GM13976 (cell line): ENCODE measurements at regions not wholly inside any gene's neighbourhood (a gene's known extent, or its start where the extent isn't known, plus 50 kb on each side); places are given as distances from the start of the nearest gene placed in this dataset.

Source experiments
- DNase-seq: peaks from one replicate; pipeline ENCODE4 v3.0.0; 2012; ENCODE audit warnings: low spot score
- in situ Hi-C: fragments of 300-500 bp; cut with MboI; formaldehyde crosslinking; loops from one replicate; pipeline ENCODE4 v1.12.0; 2022; ENCODE audit warnings: low sequenced_read_pairs, mixed read lengths, inconsistent platforms; ENCODE audit not compliant: unreplicated experiment
- TF ChIP-seq, protein P1 (sequence below): IDR thresholded peaks from 2 replicates; pipeline ENCODE4 v1.5.1; 2012; ENCODE audit warnings: borderline replicate concordance, mild to moderate bottlenecking; ENCODE audit not compliant: insufficient read depth; ENCODE audit errors: extremely low read depth, missing control alignments, control extremely low read depth

DNA sequence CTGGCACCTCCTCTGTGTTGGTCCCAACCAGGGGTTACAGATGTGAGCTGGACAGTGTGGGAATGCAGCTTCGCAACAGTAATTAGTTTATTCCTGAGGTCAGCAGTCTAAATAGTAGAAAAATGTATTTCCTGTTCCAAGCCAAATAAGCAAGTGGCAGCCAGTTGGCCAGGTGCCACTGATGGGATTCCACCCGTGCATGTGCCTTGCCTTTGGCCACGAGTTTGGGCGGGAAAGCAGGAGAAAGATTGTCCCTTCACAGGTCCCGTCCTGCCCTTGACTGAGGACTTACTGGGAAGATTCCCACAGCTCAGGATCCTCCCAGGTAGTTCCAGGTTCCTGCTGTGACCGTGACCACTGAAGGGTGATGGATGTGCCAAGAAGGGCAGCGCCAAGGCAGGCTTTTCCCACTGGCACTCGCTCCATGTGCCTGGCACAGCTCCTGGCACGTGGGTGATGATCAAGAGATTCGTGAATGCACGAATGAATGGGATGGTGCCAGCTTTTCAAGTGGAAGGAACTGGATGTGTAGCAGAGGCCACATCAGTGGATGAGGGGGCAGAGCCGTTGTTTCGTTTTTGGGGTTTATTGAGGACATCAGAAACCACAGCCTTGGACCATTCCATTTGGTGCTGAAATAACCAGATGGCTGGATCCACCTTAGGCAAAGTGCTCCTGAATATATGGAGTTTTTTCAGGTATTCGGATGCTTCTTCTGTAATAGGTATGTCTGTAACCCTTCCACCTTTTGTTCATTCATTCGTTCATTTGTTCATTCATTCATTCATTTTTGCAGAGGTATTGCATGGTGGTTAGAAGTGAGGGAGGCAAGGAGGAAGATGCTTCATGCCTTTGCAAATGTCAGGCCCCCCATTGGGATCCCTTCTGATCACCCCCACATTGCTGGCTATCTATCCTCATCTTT, 62.4 kb upstream of the WNT4 start:
- TF ChIP-seq, protein P1, sequence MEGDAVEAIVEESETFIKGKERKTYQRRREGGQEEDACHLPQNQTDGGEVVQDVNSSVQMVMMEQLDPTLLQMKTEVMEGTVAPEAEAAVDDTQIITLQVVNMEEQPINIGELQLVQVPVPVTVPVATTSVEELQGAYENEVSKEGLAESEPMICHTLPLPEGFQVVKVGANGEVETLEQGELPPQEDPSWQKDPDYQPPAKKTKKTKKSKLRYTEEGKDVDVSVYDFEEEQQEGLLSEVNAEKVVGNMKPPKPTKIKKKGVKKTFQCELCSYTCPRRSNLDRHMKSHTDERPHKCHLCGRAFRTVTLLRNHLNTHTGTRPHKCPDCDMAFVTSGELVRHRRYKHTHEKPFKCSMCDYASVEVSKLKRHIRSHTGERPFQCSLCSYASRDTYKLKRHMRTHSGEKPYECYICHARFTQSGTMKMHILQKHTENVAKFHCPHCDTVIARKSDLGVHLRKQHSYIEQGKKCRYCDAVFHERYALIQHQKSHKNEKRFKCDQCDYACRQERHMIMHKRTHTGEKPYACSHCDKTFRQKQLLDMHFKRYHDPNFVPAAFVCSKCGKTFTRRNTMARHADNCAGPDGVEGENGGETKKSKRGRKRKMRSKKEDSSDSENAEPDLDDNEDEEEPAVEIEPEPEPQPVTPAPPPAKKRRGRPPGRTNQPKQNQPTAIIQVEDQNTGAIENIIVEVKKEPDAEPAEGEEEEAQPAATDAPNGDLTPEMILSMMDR, result no peak
- DNase-seq, result no peak
- in situ Hi-C loops, result no loop called here

DNA sequence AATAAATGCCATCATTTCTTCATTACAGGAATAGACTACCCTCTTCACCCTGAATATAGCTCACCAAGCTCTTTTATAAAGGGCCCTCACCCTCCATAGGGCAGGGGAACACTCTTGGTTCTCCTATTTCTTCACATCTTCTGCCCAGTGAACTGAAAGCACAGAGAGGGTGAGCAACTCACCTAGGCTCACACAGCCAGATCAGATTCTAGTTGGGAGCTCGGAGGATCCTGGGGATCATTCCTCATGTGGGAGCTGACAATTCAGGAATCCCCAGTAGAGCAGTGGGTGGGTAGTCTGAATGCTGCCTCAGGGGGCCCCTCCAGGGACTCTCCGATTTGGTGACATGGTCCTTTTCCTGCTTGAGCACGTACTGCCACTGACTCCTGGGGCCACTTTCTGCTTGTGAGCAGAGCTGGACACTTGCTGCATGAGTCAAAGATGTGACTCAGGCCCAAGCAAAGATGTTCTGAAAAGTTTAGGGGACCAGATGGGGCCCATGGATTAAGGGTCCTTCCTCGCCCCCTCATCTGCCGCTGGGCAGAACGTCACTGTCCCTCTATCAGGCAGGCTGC, 63.7 kb upstream of the WNT4 start:
- DNase-seq, result no peak
- in situ Hi-C loops, result no loop called here
- TF ChIP-seq, protein P1, result no peak

DNA sequence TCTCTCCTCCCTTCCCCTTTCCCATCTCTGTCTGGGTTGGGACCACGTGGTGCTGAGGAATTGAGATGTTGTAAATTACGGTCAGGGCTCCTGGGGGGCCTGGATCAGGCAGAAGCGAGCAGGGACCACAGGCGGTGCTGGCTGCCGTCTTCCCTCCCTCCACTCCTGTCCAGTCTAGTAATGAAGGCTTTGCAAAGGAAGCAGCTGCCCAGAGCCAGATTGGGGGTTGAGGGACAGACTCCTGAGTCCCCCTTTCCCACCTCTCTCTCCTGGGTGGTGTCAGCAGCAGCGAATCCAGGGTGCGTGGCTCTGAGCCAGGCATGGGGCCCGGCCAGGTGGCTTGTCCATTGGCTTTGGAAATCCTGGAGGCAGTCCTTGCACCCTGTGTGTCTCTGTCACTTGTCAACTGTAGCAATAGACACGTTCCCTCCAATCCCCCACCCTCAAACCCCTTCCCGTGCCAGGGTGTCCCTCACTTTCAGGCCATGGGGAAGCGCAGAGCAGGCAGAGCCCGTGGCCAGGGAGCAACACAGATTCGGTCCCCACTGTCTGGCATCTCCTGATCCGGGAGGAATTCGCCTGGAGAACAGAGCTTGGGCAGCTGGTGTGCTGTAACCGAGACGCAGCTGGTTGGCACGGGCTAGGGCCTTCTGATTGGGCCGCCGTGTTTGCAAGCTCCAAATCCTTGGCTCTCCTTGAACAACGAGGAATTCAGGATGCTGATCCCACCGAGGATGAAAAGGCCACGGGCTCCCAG, 64.8 kb upstream of the WNT4 start:
- TF ChIP-seq, protein P1, result no peak
- no peak for DNase-seq
- in situ Hi-C loops, result no loop called here

DNA sequence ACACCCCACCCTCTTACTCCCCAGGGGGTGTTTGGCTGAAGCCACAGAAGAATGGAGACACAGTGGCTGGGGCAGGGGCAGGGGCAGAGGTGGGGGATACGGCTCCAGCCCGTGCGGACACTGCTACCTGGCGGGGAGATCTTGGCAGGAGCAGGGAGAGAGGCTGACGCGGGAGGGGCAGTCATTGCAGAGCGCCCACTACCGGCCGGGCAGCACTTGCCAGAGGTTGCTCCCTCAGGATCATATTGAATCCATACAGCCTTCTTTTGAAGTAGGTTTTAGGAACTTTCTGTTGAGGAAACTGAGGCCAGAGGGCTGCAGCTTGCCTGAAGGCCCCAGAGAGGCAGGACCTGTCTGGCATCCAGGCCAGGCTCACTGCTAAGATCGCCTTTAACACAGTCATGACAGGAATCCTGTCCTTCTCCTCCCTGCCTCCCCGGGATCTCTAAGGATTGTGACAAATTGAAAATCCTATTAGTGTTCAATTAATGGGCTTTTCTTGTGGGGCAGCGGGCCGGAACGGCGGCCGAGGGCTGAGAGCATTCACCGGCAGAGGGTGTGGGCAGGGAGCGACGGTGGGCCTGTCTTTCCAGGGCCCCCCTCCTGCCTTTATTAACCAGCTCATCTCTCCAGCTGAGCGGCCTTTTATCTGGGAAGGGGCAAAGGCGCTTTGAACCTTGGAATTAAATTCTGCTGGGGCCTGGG, 65.5 kb upstream of the WNT4 start:
- no peak for DNase-seq
- TF ChIP-seq, protein P1, result no peak
- in situ Hi-C loops, result no loop called here

DNA sequence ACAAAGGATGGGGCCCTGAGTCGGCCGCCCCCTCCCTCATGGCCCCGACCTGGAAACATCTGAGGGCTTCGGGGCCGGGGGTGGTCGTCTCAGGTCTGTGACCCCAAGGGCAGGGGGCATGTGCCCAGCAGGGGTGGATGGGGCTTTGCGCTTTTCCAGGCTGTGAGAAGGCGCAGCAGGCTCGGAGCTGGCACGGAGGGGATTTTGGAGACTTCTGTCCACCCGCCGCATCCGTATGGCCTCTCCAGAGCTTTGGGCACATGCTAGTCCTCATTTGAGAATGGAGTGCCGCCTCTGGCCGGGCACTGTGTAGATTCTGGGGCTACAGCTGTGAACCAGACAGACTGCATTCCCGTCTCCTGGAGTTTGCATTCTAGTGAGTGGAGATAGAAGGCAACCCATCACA, 66.1 kb upstream of the WNT4 start:
- no peak for DNase-seq
- TF ChIP-seq, protein P1, result no peak
- in situ Hi-C loops, result no loop called here

DNA sequence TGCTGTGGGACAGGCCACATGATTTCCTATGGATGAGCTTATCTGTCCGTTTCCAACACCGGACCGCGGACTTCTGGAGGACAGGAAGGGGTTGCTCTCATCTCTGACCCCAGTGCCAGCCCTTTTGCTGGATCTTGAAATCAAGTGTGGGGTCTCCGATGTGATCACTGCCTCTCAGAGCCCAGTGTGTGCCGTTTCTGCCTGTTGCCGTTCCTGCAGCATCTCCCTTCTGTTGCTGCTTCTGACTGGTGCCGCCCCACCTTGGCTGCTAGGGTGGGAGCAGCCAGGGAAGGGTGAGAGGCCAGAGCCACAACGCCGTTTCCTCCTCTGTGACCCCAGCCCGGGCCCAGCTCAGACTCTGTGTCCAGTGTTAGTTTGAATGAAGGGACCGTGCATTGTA, 67.3 kb upstream of the WNT4 start:
- TF ChIP-seq, protein P1, result no peak
- no peak for DNase-seq
- in situ Hi-C loops, result no loop called here
